ENCODE measurements at regions not wholly inside any gene's neighbourhood (a gene's known extent, or its start where the extent isn't known, plus 50 kb on each side); places are given as distances from the start of the nearest gene placed in this dataset.
"Not testable (repeated sequence)": the region's sequence is repeated elsewhere in the genome, so short reads cannot be mapped to it uniquely, and the experiment has no call there.

- DNase-seq: not testable (repeated sequence)
Observed at GRCh38 chr2:77734662-77735340, 212.6 kb upstream of the LRRTM4 start.

GRCh38 chr2:77737236-77737635 is 215.1 kb upstream of the LRRTM4 start:
- no peak for DNase-seq

DNA sequence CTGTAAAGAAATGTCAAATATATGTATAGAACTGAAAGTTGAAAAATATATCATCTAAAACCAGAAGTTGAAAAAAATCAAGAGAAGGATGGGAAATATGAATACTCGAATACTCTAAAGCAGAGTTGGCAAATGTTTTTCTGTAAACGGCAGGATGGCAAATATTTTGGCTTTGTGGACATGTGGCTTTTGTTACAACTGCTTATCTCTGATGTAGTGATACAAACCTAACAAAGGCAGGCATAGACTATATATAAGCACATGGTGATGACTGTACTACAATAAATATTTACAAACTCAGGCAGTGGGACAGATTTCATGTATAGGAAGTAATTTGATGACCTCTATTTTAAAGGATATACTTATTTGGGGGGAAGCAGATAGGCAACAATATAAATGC is 224.6 kb upstream of the LRRTM4 start:
- peak; percentile 38 for DNase-seq

DNA sequence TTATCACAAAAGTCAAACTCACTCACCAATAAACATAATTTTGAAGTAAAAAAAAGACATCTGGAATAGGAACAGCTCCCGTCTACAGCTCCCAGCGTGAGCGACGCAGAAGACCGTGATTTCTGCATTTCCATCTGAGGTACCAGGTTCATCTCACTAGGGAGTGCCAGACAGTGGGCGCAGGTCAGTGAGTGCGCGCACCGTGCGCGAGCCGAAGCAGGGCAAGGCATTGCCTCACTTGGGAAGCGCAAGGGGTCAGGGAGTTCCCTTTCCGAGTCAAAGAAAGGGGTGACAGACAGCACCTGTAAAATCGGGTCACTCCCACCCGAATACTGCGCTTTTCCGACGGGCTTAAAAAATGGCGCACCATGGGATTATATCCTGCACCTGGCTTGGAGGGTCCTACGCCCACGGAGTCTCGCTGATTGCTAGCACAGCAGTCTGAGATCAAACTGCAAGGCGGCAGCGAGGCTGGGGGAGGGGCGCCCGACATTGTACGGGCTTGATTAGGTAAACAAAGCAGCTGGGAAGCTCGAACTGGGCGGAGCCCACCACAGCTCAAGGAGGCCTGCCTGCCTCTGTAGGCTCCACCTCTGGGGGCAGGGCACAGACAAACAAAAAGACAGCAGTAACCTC is 231.7 kb upstream of the LRRTM4 start:
- DNase-seq: peak; percentile 72

- DNase-seq: no peak
Observed at GRCh38 chr2:77767388-77768076, 245.4 kb upstream of the LRRTM4 start.

DNA sequence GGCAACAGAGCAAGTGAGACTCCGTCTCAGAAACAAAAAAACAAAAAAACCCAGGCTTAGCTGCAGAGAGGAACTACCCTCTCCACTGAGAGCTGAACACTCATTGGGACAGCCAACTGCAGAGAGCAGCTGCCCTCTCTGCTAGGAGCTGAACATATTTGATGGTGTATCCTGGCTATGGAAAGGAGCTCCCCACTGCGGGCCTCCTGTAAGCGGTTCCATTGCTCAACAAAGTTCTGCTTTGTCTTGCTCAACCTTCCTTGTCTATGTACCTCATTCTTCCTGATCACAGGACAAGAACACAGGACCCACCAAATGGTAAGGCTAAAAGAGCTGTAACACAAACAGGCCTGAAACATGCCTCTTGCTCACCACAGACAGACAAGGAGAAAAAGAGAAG is 246.3 kb upstream of the LRRTM4 start:
- DNase-seq: no peak

DNA sequence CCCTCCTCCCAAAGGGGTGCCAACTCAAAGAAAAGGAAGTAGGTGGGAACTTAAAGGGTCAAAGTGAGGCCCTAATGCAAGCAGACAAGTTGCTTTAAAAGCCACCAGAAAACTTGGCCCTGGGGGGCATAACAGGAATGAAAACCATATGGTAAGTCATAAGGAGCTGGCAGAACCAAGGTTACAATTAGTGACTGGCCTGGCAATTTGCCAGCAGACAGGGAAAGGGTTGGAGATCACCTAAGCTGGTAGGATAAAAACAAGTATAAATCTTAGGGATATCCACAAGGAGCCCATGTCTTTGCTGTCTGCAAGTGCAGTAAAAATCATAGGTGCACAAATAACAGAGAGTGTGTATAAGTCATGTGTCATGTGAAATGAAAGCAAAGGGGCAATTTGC is 256.7 kb upstream of the LRRTM4 start:
- no peak for DNase-seq

DNA sequence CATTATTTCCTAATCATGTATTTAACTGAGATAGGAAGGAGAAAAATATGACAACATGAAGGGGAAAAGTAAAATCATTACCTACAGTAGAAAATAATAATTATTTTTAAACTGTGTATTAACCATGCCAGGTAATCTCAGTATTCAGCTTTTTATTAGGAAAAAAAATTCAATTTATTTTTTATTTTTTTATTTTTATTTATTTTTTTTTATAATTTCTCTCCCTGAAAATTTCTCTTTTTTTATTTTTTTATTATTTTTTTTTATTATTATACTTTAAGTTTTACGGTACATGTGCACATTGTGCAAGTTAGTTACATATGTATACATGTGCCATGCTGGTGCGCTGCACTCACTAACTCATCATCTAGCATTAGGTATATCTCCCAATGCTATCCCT is 271.3 kb upstream of the LRRTM4 start:
- not testable (repeated sequence) for DNase-seq

GRCh38 chr2:77796397-77796796 is 274.2 kb upstream of the LRRTM4 start:
- no peak for DNase-seq

DNA sequence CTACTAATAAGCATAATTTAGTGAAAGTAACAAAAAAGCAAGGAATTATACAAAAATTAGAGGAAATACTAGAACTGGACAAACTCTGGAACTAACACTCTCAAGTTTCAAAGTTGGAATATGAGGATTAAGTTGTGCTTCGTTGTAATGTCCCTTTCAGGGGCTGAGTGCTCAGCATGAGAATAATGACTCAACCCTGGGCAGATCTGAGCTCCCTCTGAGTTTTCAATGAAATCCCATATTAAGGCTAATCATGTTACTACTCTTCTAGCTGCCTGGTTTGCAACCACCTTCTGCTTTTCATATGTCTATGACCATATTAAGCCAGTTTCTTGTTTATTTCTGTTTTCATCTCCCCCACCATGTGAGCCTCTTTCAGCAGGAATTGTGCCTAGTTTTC is 274.9 kb upstream of the LRRTM4 start:
- no peak for DNase-seq

GRCh38 chr2:77800410-77800809 is 278.2 kb upstream of the LRRTM4 start:
- no peak for DNase-seq

DNA sequence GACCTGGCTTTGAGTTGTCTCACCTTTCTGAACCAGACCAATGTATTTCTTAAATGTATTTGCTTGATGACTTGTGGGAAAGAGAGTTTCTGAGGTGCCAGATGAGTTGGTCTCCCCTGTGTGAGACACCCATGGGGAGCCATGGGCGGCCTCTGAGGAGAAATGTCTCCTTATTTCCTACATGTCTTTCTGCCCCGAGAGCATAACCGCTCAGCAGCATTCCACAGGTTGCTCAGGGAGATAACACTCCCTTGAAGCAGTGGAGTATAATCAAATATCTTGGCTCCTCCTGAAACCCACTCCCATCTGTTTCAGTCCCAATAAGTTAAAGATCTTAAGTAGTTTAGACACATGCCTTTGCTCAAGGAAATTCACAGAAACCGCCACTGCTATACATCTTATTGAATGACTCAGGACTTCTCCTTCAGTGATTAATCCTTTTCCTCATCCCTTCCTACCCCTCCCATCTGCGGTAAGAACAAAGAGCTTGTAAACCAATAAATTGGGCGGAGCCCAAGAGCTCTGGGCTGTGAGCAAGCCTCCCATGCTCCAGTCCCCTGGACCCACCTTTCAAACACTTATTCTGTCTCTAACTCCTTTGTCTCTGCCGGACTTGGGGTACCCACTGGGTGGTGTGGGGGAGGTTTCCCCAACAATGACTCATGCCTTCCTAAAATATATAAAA is 285.5 kb upstream of the LRRTM4 start:
- DNase-seq: no peak

DNA sequence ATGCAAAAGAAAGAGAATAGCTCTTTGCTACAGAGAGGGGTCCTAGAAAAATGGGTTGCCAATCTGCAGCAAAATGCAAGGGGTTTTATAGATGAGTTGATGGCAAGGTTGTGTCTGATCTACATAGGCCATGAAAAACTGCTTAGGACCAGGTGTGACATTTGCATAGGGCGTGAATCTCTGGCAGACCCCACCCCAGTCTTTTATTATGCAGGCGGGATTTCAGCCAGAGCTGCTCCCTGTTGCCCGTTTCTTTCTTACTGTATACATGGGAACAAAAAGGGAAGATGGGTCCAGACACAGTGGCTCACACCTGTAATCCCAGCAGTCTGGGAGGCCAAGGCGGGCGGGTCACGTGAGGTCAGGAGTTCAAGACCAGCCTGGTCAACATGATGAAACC is 286.4 kb upstream of the LRRTM4 start:
- DNase-seq: no peak

- no peak for DNase-seq
Observed at GRCh38 chr2:77813599-77813998, 291.4 kb upstream of the LRRTM4 start.

DNA sequence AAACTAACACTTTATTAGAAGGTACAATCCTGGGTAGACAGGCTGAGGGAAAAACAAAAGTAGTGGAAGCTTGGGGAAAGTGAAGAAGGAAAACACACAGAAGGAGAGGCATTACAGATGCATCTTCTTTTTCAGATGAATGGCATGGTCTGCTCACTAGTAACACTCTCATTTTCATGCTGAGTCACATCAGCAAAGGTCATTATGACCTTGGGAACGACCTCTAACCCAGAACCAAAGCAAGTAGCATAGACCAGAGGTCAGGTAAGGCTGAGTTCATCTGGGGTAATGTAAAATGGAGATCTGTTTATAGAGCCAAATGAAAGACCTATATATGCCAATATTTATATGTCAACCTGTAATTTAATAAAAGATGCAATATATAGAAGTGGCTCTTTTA is 294.4 kb upstream of the LRRTM4 start:
- DNase-seq: no peak

DNA sequence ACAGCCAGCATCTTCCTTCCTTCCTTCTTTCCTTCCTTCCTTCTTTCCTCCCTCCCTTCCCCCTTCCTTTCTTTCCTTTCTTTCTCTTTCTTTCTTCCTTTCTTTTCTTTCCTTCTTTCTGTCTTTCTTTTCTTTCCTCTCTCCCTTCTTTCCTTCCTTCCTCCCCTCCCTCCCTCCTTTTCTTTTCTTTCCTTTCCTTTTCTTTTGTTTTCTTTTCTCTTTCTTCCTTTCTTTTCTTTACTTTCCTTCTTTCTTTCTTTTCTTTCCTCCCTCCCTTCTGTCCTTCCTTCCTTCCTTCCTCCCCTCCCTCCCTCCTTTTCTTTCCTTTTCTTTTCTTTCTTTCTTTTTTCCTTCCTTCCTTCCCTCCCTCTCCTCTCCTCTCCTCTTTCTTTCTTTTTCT is 296.0 kb upstream of the LRRTM4 start:
- DNase-seq: no peak

GRCh38 chr2:77823028-77823427 is 300.9 kb upstream of the LRRTM4 start:
- DNase-seq: no peak

DNA sequence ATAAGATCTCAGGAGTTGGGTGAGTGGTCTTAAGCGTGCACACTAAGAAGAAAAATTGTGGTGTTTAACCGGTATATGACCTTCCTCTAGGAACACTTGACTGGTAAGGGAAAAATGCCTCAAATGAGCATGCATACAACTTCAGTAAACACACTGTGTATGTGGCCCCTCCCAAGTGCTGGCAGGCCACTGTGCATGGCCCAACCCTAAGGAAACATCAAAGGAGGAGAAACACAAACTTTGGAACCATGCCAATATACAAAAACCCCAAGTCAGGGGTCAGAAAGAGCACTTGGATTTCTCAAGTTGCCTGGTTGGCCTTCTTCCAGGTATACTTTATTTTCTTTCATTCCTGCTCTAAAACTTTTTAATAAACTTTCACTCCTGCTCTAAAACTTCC is 308.9 kb upstream of the LRRTM4 start:
- DNase-seq: no peak

GRCh38 chr2:77831471-77831870 is 309.3 kb upstream of the LRRTM4 start:
- DNase-seq: no peak

DNA sequence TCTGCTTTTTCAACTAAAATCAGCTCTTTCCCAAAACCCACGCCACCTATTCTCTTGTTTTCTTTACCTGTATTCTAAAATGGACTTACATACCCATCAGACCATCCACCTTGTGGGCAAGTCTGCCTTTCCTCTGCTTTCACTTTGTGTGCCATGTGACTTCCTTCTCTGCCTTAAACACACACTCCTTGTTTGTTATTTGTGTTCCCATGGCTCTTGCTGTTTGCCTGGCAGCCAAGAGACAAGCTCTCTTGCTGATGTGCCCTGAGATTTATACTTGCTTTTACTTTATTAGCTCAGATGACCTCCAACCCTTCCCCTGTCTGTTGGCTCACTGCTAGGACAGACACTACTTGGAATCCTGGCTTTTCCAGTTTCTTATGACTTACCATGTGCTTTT is 309.7 kb upstream of the LRRTM4 start:
- DNase-seq: no peak

- no peak for DNase-seq
Observed at GRCh38 chr2:77834360-77835002, 312.3 kb upstream of the LRRTM4 start.

DNA sequence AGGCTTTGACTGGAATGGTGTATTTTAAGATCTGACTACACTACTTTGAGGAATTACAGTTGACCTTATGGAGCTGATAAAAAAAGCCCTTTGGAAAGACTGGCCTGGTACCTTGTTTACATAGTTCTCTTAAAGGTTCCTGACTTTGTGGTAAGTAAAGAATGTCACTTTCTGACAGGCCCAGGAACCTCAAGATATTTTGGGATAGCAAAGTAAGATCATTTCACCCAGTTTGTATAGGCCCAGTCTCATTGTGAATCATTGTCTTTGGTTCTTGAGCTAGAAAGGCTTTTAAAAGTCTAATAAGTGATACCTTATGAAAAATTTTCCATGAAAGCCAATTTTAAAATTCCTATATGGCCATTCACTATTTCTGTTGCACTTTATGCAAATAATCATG is 316.3 kb upstream of the LRRTM4 start:
- no peak for DNase-seq

DNA sequence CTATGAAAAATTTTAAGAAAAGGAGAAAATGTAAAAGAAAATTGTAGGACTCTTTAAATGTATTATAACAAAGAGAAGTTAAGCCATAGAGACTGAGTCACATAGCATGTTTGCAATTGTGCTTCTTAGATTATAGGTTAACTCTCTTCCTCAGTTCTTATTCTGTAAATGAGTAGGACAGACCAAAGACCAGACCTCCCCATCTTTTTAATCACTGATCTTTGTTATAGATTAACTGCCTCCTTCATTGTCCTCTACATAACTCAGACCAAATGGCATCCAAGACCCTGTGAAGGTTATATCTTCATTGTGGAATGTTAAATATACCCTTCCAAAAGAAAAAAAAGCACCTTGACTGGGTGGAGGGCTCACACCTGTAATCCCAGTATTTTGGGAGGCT is 316.9 kb upstream of the LRRTM4 start:
- DNase-seq: no peak
